Loucy (cell line): ENCODE measurements at regions not wholly inside any gene's neighbourhood (a gene's known extent, or its start where the extent isn't known, plus 50 kb on each side); places are given as distances from the start of the nearest gene placed in this dataset.

ENCODE experiments used
- CTCF ChIP-seq: fragments of 200-600 bp; sonication (generic); conservative IDR thresholded peaks from 2 replicates; pipeline ENCODE4 v1.5.1; 2014; ENCODE audit warnings: mild to moderate bottlenecking, antibody characterized with exemption, low read length
- EZH2phosphoT487 ChIP-seq: fragments of 200-600 bp; IDR thresholded peaks from 2 replicates; pipeline ENCODE4 v1.6.1; 2018; ENCODE audit warnings: antibody characterized with exemption, mild to moderate bottlenecking, moderate library complexity, borderline replicate concordance

GRCh38 chr16:6558126-6558525 is 774.5 kb upstream of the RBFOX1 start:
- TF ChIP-seq CTCF = no peak
- no peak for TF ChIP-seq EZH2phosphoT487
